ENCODE measurements at regions not wholly inside any gene's neighbourhood (a gene's known extent, or its start where the extent isn't known, plus 50 kb on each side); places are given as distances from the start of the nearest gene placed in this dataset.

DNA sequence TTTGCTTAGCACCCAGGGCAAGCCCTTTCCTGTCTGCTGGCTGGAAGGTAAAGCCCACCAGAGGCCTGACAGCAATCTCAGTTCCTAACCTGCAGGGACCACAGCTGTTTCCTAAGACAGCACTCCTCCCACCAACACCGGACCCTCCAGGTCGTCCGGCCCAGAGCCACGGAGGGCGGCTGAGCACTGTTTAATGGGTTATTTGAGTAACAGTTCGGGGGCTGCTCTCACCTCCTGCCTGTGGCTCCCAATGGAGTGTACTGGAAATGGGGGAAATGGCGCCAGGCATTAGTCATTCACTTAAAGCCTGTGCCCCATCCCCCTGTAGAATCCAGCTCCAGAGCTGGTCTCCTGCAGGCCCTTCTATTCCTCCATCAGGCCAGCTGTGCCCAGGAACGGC lies 81.6 kb upstream of the ADRA2C start:
- intact Hi-C loops (cut with DNase I): no loop called here
- Histone ChIP-seq H3K9ac (ENCODE audit: low read depth in 2 of 2, low read length in 2 of 2) (no peak overlapping the region), H3K27me3 (no peaks in the 10 kb centered on the region), H3K9me3 (no peaks in the 10 kb centered on the region), H3K4me3 (no peak overlapping the region), H3K36me3 (no peaks in the 10 kb centered on the region), H3K27ac (no peak overlapping the region), H3K4me1 (no peaks in the 10 kb centered on the region)
- TF ChIP-seq, protein P1, sequence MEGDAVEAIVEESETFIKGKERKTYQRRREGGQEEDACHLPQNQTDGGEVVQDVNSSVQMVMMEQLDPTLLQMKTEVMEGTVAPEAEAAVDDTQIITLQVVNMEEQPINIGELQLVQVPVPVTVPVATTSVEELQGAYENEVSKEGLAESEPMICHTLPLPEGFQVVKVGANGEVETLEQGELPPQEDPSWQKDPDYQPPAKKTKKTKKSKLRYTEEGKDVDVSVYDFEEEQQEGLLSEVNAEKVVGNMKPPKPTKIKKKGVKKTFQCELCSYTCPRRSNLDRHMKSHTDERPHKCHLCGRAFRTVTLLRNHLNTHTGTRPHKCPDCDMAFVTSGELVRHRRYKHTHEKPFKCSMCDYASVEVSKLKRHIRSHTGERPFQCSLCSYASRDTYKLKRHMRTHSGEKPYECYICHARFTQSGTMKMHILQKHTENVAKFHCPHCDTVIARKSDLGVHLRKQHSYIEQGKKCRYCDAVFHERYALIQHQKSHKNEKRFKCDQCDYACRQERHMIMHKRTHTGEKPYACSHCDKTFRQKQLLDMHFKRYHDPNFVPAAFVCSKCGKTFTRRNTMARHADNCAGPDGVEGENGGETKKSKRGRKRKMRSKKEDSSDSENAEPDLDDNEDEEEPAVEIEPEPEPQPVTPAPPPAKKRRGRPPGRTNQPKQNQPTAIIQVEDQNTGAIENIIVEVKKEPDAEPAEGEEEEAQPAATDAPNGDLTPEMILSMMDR (IDR thresholded peaks at IDR 0.05): no peak
- no peak for DNase-seq

DNA sequence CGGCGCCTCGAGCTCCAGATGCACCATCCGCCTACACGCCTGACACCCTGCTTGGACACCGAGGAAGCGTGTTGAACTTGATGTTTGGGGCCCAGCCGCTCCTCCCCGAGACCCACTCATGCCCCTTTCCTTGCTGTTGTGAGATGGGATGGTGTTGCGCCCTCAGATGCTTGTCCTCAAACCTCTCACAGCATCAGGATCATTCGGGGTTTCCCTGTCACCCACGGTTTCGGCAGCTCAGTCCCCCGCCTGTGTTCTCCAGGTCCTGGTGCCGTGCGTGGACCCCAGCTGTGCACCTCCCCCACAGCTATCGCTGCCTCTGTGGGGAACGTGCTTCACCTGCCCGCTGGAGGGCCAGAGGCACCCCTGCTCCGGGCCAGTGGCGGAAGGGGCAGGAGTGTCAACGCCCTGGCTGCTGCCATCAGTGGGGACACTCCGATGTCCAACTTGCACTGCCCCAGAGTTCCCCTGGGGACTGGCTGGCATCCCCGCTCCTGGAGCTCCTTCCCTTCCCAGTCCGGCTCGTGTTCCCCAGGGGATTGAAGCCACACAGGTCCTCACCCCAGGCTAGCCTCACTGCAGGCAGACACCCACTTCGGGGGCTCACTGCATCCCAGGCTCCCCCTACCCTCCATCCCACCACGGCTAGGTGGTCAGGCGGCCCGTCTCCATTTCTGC lies 82.3 kb upstream of the ADRA2C start:
- intact Hi-C loops (cut with DNase I): no loop called here
- TF ChIP-seq, protein P1 (IDR thresholded peaks at IDR 0.05): no peak
- Histone ChIP-seq H3K4me3 (no peak overlapping the region), H3K9ac (ENCODE audit: low read depth in 2 of 2, low read length in 2 of 2) (no peak overlapping the region), H3K36me3 (no peaks in the 10 kb centered on the region), H3K9me3 (no peaks in the 10 kb centered on the region), H3K4me1 (no peaks in the 10 kb centered on the region), H3K27me3 (no peaks in the 10 kb centered on the region), H3K27ac (no peak overlapping the region)
- DNase-seq: no peak

DNA sequence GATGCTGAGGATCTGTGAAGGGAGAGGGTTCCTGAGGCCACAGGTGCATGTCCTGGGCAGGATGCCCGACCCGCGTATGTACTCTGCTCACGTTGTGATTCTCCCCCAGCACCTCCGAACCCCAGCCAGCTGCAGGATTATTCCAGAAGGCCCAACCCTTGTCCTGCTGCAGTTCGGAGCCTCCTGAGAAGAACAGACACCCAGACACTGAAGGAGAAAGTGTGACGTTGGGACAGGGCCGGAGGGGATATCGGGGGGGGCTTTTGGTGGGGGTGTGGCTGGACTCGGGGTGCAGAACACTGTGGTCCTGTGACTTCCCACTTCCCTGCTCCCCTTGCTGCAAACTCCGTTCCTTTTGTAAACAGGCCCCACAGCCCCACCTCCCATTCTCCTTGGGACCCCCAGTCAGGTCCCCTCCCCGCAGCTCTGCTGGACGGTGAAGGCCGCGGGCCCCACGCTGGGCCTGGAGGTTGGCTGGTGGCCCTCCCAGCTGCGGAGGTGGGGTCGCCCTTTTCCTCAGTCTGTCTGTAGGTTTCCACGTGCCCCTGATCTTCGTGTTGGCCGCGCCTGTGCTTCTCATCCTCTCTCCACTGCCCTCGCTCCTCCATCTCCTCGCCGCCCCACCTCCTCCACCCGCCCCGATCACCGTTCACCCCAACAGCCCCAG lies 83.0 kb upstream of the ADRA2C start:
- H3K27me3 ChIP-seq: no peaks in the 10 kb centered on the region
- no peaks in the 10 kb centered on the region for H3K36me3 ChIP-seq
- no peak overlapping the region for H3K27ac ChIP-seq
- no peaks in the 10 kb centered on the region for H3K9me3 ChIP-seq
- TF ChIP-seq, protein P1 (IDR thresholded peaks at IDR 0.05): no peak
- no peaks in the 10 kb centered on the region for H3K4me1 ChIP-seq
- intact Hi-C loops (cut with DNase I): no loop called here
- no peak overlapping the region for H3K9ac ChIP-seq (ENCODE audit: low read depth in 2 of 2, low read length in 2 of 2)
- no peak for DNase-seq
- no peak overlapping the region for H3K4me3 ChIP-seq

DNA sequence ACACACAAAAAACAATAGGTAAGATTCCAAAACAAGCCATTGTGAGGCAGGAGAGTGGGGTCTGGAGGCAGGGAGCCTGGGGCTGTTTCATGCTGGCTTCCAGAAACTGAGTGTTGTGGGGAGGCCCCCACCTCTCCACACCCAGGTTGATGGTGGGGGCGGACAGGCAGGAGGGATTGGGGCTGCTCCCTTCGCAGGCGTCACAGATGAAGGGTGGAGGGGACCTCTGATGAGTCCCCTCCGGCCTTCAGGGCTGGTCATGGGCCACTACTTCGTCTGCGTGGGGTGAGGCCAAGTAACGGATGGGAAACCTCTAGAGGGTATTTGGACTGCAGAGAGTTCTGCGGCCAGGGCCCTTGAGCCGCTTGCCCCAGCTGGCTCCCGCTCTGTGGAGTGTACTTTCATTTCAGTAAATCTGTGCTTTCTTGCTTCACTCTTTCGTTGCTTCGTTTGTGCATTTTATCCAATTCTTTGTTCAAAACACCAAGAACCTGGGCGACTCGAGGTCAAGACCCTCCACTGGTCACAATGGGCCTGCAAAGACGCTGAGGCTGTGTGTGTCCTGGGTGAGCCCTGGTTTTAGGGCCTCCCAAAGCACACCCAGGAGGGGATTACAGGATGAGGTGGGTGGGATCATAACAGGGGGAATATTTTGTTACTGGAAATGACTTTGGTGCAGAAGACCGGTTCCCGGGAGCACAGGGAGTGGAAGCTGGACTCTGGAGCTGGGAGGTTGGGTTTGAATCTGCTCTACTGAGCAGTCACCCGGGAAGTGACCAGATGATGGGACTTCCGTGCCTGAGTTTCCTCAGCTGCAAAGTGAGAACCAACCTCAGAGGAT lies 83.7 kb upstream of the ADRA2C start:
- TF ChIP-seq, protein P1 (IDR thresholded peaks at IDR 0.05): no peak
- H3K36me3 ChIP-seq: no peaks in the 10 kb centered on the region
- H3K27ac ChIP-seq: no peak overlapping the region
- H3K4me3 ChIP-seq: no peak overlapping the region
- H3K27me3 ChIP-seq: peaks cover 2% of the 10 kb centered on the region
- no peak for DNase-seq
- intact Hi-C loops (cut with DNase I): no loop called here
- no peaks in the 10 kb centered on the region for H3K9me3 ChIP-seq
- H3K4me1 ChIP-seq: no peaks in the 10 kb centered on the region
- no peak overlapping the region for H3K9ac ChIP-seq (ENCODE audit: low read depth in 2 of 2, low read length in 2 of 2)

DNA sequence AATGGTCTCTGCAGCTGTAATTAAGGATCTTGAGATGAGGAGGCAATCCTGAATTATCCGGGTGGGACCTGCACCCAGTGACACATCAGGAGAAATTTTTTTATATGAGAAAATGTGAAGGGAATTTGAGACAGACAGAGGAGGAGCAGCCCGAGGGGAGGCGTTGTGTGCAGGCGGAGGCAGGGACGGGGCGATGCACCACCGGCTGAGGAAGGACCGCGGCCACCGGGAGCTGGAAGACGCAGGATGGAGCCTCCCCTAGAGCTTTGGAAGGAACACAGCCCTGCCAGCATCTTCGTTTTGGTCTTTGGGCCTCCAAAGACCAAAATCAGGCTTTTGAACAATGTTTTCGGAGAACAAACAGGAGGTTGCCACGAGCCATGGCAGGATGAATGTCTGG lies 85.0 kb upstream of the ADRA2C start:
- no peak overlapping the region for H3K4me3 ChIP-seq
- DNase-seq: no peak
- no peaks in the 10 kb centered on the region for H3K36me3 ChIP-seq
- no peaks in the 10 kb centered on the region for H3K4me1 ChIP-seq
- H3K9ac ChIP-seq (ENCODE audit: low read depth in 2 of 2, low read length in 2 of 2): no peak overlapping the region
- TF ChIP-seq, protein P1 (IDR thresholded peaks at IDR 0.05): no peak
- no peaks in the 10 kb centered on the region for H3K9me3 ChIP-seq
- H3K27me3 ChIP-seq: peaks cover 5% of the 10 kb centered on the region
- H3K27ac ChIP-seq: no peak overlapping the region
- intact Hi-C loops (cut with DNase I): no loop called here

All from colonic mucosa (tissue), 4 donors.